DND-41 (cell line): ENCODE measurements at regions not wholly inside any gene's neighbourhood (a gene's known extent, or its start where the extent isn't known, plus 50 kb on each side); places are given as distances from the start of the nearest gene placed in this dataset.

ENCODE experiments used
- ATAC-seq: fragments of 200-7000 bp; cut with Tn5 transposase; 3 replicates; pipeline ENCODE4 v1.9.1; 2021; ENCODE audit warnings: low read depth; ENCODE audit not compliant: insufficient read depth
- DNase-seq: peaks from one replicate; pipeline ENCODE4 v3.0.0-alpha.2; 2020
- H2AFZ ChIP-seq: 2 replicates; pipeline ENCODE4 v1.6.0; 2012; ENCODE audit warnings: low read depth, low read length
- H3K27ac ChIP-seq: 2 replicates; pipeline ENCODE4 v1.5.1; 2012; ENCODE audit warnings: low read length, inconsistent platforms
- H3K27me3 ChIP-seq: fragments of 200-600 bp; sonication (generic); 2 replicates; pipeline ENCODE4 v1.6.0; 2012; ENCODE audit warnings: low read length, mild to moderate bottlenecking, inconsistent platforms; ENCODE audit not compliant: insufficient read depth, poor library complexity
- H3K36me3 ChIP-seq: 2 replicates; pipeline ENCODE4 v1.5.1; 2012; ENCODE audit warnings: low read length, inconsistent platforms; ENCODE audit not compliant: insufficient read depth
- H3K4me1 ChIP-seq: 2 replicates; pipeline ENCODE4 v1.5.1; 2012; ENCODE audit warnings: mild to moderate bottlenecking, low read length; ENCODE audit not compliant: insufficient read depth
- H3K4me2 ChIP-seq: 2 replicates; pipeline ENCODE4 v1.6.0; 2012; ENCODE audit warnings: mild to moderate bottlenecking, moderate library complexity, low read length, inconsistent platforms; ENCODE audit not compliant: insufficient read depth
- H3K4me3 ChIP-seq, 2 experiments: fragments of 200-600 bp in 1 of 2; shearing (Covaris generic) in 1 of 2; 2 replicates each; pipeline ENCODE4 v1.5.1; 2012 to 2016; ENCODE audit warnings: inconsistent platforms in 2 of 2, low read length in 2 of 2, mild to moderate bottlenecking in 2 of 2, low read depth in 1 of 2, moderate library complexity in 1 of 2
- H3K79me2 ChIP-seq: 2 replicates; pipeline ENCODE4 v1.6.0; 2012; ENCODE audit warnings: low read length, inconsistent platforms; ENCODE audit not compliant: insufficient read depth
- H3K9ac ChIP-seq: 2 replicates; pipeline ENCODE4 v1.6.0; 2012; ENCODE audit warnings: low read depth, mild to moderate bottlenecking, inconsistent platforms, low read length, moderate library complexity
- H3K9me3 ChIP-seq: 2 replicates; pipeline ENCODE4 v1.5.1; 2012; ENCODE audit warnings: low read length, moderate library complexity, mild to moderate bottlenecking, inconsistent platforms; ENCODE audit not compliant: insufficient read depth, severe bottlenecking
- H4K20me1 ChIP-seq: 2 replicates; pipeline ENCODE4 v1.6.0; 2012; ENCODE audit warnings: low read length; ENCODE audit not compliant: insufficient read depth
- EZH2 ChIP-seq: IDR thresholded peaks from 3 replicates; pipeline ENCODE4 v1.6.1; 2012; ENCODE audit warnings: borderline replicate concordance, low read depth, mild to moderate bottlenecking, moderate library complexity, low read length, inconsistent platforms; ENCODE audit not compliant: severe bottlenecking
- TF ChIP-seq, protein P1 (sequence below): IDR thresholded peaks from 2 replicates; pipeline ENCODE4 v1.5.1; 2012; ENCODE audit warnings: borderline replicate concordance, low read length, moderate library complexity, mild to moderate bottlenecking; ENCODE audit not compliant: poor library complexity, severe bottlenecking; ENCODE audit errors: extremely low read depth

DNA sequence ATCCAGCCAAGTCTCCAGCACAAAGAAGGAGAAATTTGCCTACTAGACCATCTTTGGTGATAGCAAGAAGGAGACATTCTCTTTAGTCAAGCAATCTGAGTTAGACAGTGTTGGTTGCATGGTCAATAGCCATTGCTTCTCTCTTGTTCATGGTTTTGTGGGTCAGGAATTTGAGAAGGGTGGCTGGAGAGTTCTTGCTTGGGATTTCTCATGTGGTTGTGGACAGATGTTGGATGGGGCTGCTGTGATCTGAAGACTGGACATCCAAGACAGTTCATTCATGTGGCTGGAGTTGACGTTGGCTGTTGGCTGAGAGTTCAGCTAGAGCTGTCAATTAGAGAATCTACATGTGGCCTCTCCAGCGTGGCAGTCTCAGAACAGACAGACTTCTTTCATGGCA lies 322.3 kb upstream of the PRDM1 start:
- no peak overlapping the region for H3K4me2 ChIP-seq
- TF ChIP-seq, protein P1, sequence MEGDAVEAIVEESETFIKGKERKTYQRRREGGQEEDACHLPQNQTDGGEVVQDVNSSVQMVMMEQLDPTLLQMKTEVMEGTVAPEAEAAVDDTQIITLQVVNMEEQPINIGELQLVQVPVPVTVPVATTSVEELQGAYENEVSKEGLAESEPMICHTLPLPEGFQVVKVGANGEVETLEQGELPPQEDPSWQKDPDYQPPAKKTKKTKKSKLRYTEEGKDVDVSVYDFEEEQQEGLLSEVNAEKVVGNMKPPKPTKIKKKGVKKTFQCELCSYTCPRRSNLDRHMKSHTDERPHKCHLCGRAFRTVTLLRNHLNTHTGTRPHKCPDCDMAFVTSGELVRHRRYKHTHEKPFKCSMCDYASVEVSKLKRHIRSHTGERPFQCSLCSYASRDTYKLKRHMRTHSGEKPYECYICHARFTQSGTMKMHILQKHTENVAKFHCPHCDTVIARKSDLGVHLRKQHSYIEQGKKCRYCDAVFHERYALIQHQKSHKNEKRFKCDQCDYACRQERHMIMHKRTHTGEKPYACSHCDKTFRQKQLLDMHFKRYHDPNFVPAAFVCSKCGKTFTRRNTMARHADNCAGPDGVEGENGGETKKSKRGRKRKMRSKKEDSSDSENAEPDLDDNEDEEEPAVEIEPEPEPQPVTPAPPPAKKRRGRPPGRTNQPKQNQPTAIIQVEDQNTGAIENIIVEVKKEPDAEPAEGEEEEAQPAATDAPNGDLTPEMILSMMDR: no peak
- no peak for TF ChIP-seq EZH2
- ATAC-seq (no peak), DNase-seq (no peak)
- no peak overlapping the region for H3K27ac ChIP-seq
- H3K9ac ChIP-seq: no peak overlapping the region
- H3K79me2 ChIP-seq: no peaks in the 10 kb centered on the region
- no peak overlapping the region for H2AFZ ChIP-seq
- H3K4me3 ChIP-seq: no peak overlapping the region
- no peaks in the 10 kb centered on the region for H4K20me1 ChIP-seq
- H3K9me3 ChIP-seq: no peaks in the 10 kb centered on the region
- H3K36me3 ChIP-seq: no peaks in the 10 kb centered on the region
- no peaks in the 10 kb centered on the region for H3K4me1 ChIP-seq
- H3K27me3 ChIP-seq: no peaks in the 10 kb centered on the region

DNA sequence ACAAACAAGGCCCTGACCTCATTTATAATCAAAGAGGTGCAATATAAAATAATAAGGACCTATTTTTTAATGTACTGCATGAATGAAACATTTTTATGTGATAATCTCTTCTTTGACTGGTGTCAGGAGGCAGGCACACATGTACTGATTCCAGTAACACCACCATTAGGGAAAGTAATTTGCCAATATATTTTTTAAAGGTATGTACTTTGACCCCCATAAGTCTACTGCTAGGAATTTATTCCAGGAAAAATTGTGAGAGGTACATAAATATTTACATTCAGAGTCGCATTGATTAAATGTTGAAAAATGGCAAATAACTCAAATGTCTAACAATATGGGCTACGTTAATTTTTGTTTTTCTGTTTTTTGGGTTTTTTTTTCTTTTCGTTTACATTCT lies 325.4 kb upstream of the PRDM1 start:
- ATAC-seq (no peak), DNase-seq (no peak)
- no peak for TF ChIP-seq EZH2
- TF ChIP-seq, protein P1: no peak
- H3K4me3 ChIP-seq: no peak overlapping the region
- H3K9me3 ChIP-seq: no peaks in the 10 kb centered on the region
- no peak overlapping the region for H3K4me2 ChIP-seq
- no peak overlapping the region for H3K9ac ChIP-seq
- no peak overlapping the region for H3K27ac ChIP-seq
- peaks cover 15% of the 10 kb centered on the region for H3K4me1 ChIP-seq
- H4K20me1 ChIP-seq: no peaks in the 10 kb centered on the region
- no peak overlapping the region for H2AFZ ChIP-seq
- no peaks in the 10 kb centered on the region for H3K79me2 ChIP-seq
- H3K36me3 ChIP-seq: no peaks in the 10 kb centered on the region
- no peaks in the 10 kb centered on the region for H3K27me3 ChIP-seq

DNA sequence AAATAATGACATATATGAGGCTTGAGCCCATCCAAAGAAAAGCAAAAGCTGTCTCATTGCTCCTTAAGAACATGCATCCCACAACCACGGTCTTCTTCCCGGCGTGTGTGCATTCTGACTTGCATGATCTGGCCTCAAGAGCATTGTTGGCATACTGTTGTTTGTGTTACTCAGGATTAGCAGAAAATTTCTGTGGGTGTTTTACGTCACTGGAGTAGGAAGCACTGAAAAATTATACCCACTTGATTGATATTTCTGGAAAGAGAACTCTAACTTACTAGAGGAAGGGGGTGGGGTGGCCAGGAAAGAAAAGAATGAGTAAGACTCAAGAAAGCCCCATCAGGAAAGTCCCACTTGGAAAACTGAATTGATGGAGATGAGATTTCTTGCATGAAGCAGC lies 326.2 kb upstream of the PRDM1 start:
- no peaks in the 10 kb centered on the region for H3K79me2 ChIP-seq
- no peaks in the 10 kb centered on the region for H3K27me3 ChIP-seq
- no peak for TF ChIP-seq EZH2
- TF ChIP-seq, protein P1: no peak
- DNase-seq: no peak
- H3K9ac ChIP-seq: no peak overlapping the region
- H2AFZ ChIP-seq: no peak overlapping the region
- no peak overlapping the region for H3K27ac ChIP-seq
- no peaks in the 10 kb centered on the region for H3K36me3 ChIP-seq
- H3K4me3 ChIP-seq: no peak overlapping the region
- H3K4me1 ChIP-seq: peaks cover 15% of the 10 kb centered on the region
- H3K9me3 ChIP-seq: no peaks in the 10 kb centered on the region
- no peak overlapping the region for H3K4me2 ChIP-seq
- H4K20me1 ChIP-seq: no peaks in the 10 kb centered on the region
- no peak for ATAC-seq

DNA sequence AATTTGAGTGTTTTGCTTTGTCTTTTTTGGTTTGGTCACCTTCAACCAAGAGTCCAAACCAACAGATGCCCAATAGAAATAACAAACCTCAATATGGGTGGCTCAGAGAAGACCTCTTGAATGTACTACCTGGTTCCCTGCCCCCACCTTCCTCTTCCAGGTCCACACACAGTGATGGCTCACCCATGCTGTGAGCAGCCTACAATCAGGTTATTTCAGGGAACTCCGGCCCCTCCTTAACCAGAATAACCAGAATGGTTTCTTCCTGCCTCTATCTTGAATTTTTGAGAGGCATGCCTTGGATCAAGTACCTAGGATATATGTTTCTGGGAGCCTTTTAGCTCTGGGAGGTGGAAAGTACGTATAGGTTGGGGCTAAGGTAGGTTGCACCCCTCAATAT lies 327.1 kb upstream of the PRDM1 start:
- H3K27ac ChIP-seq: no peak overlapping the region
- H3K9ac ChIP-seq: no peak overlapping the region
- H3K4me3 ChIP-seq: no peak overlapping the region
- no peak for TF ChIP-seq EZH2
- TF ChIP-seq, protein P1: no peak
- H3K36me3 ChIP-seq: no peaks in the 10 kb centered on the region
- DNase-seq (no peak), ATAC-seq (no peak)
- H4K20me1 ChIP-seq: no peaks in the 10 kb centered on the region
- H3K9me3 ChIP-seq: no peaks in the 10 kb centered on the region
- peaks cover 15% of the 10 kb centered on the region for H3K4me1 ChIP-seq
- H3K27me3 ChIP-seq: no peaks in the 10 kb centered on the region
- no peak overlapping the region for H3K4me2 ChIP-seq
- H2AFZ ChIP-seq: no peak overlapping the region
- no peaks in the 10 kb centered on the region for H3K79me2 ChIP-seq
